Fibroblast of mammary gland (primary cell): ENCODE measurements at regions not wholly inside any gene's neighbourhood (a gene's known extent, or its start where the extent isn't known, plus 50 kb on each side); places are given as distances from the start of the nearest gene placed in this dataset.
A peak's percentile ranks its signal among the peaks of the same experiment; 100 is the strongest.

Experiments used
- DNase-seq: peaks from one replicate; pipeline ENCODE4 v3.0.0-alpha.2; 2010; ENCODE audit warnings: low read depth
- H3K4me3 ChIP-seq: 2 replicates; pipeline ENCODE4 v1.5.1; 2011; ENCODE audit warnings: low read depth, mild to moderate bottlenecking, low read length, moderate library complexity; ENCODE audit not compliant: control insufficient read depth
- CTCF ChIP-seq: conservative IDR thresholded peaks from 2 replicates; pipeline ENCODE4 v1.5.1; 2011; ENCODE audit warnings: low read depth, low read length, inconsistent platforms; ENCODE audit not compliant: control insufficient read depth, insufficient read depth

DNA sequence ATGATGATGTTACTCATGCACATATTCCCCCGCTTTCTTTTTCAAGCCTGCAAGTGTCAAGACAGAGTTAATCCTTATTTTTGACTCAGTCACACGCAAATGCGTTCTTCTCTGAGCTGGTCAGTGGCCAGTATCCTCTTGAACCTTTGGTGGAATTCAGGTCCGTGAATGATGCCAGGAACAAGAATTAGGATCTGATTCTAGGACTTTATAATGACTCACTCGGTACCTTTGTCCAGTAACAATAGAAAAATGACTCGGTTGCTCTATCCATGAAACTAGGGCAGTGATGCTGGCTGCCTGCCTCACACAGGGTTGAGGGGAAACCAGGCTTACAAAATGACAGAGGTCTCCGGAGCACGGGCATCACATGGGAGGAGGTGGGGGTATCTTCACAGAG lies 185.8 kb upstream of the NUDT4 start:
- peak; percentile 80 for DNase-seq
- H3K4me3 ChIP-seq = no peak overlapping the region
- TF ChIP-seq CTCF = no peak

DNA sequence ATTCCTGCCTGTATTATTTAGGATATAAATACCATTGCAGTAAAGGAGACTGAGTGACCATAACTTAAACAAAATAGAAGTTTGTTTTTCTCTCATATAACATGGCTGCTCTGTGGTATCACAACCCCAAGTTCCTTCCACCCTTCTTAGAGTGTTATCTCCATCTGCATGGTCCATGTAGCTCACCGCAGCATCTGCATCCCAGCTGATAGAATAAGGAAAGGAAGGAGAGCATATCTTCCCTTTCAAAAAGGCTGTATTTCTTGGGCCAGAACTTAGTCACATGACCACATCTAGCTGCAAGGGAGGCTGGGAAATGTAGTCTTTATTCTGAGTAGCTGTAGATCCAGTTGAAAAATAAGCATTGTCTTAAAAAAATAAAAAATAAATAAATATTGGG lies 184.8 kb upstream of the NUDT4 start:
- no peak for TF ChIP-seq CTCF
- peak; percentile 10 for DNase-seq
- no peak overlapping the region for H3K4me3 ChIP-seq

GRCh38 chr12:93195511-93195910 lies 182.2 kb upstream of the NUDT4 start:
- no peak for TF ChIP-seq CTCF
- DNase-seq = no peak
- H3K4me3 ChIP-seq = no peak overlapping the region

GRCh38 chr12:93197067-93197593 lies 180.6 kb upstream of the NUDT4 start:
- TF ChIP-seq CTCF = no peak
- DNase-seq = peak; percentile 65

DNA sequence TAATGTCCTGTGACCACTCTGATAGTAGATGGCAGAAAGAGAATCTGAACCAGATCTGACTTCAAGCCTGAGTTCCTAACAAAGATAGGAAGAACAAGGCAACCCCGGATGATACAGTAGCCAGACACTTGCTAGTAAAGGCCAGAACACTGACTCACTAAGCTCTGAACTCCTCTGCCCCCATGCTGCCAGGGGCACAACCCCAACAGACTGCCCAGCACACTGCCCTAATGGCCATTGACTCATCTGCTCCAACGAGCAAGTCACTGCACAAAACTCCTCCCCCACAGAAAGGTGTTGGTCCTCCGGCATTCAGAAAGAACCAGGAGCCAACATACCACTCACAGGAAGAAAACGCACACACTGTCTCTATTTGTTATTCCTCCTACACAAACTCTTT lies 179.6 kb upstream of the NUDT4 start:
- no peak overlapping the region for H3K4me3 ChIP-seq
- DNase-seq = peak; percentile 86
- TF ChIP-seq CTCF = no peak

More at GRCh38 chr12:93197067-93197593, 180.6 kb upstream of the NUDT4 start:
- H3K4me3 ChIP-seq = no peak overlapping the region

DNA sequence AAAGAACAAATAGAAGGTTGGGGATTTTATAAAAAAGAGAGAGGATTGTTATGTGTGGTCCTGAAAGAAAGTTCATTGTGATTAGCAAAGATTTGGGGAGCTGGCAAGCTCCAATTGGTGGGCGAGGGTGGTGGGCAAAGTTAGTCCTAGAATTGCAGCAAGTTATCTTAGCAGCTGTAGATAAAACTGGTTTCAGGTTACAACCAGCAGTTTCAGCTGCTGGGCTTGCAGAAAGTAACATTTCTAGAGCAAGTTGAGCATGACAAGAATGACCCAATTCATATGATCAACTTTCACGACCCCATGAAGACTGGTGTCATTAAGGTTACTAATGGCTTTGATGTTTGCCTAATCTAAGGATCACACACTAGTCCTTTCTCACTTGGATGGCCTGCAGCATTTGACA lies 177.9 kb upstream of the NUDT4 start:
- peak; percentile 10 for DNase-seq
- TF ChIP-seq CTCF = no peak

More for the DNA sequence above, 177.9 kb upstream of the NUDT4 start:
- no peak overlapping the region for H3K4me3 ChIP-seq
